ENCODE measurements at regions not wholly inside any gene's neighbourhood (a gene's known extent, or its start where the extent isn't known, plus 50 kb on each side); places are given as distances from the start of the nearest gene placed in this dataset.

GRCh38 chr4:126564283-126564854 is 1068.4 kb upstream of the INTU start:
- H3K9ac ChIP-seq (ENCODE audit: insufficient read length, low read depth), result no peak overlapping the region
- H3K9me3 ChIP-seq (ENCODE audit: insufficient read depth, low read length), result no peaks in the 10 kb centered on the region
- H3K27me3 ChIP-seq (ENCODE audit: insufficient read depth, insufficient read length), result no peaks in the 10 kb centered on the region
- DNase-seq (ENCODE audit: low read depth, low spot score), result no peak
- no peaks in the 10 kb centered on the region for H3K36me3 ChIP-seq (ENCODE audit: insufficient read depth, insufficient read length, low read length)
- H3K4me1 ChIP-seq (ENCODE audit: insufficient read depth, insufficient read length), result no peaks in the 10 kb centered on the region
- H3K4me3 ChIP-seq (ENCODE audit: insufficient read length, low read depth), result no peak overlapping the region
- TF ChIP-seq SUZ12 (IDR thresholded peaks at IDR 0.05; ENCODE audit: extremely low read depth, insufficient read depth, insufficient read length), result no peak
- no peak for TF ChIP-seq YY1 (IDR thresholded peaks at IDR 0.05; ENCODE audit: insufficient read depth, insufficient read length)
- no peak for TF ChIP-seq ZNF274 (IDR thresholded peaks at IDR 0.05; ENCODE audit: low read depth, low read length)

- no peak overlapping the region for H3K4me3 ChIP-seq (ENCODE audit: insufficient read length, low read depth)
- H3K9me3 ChIP-seq (ENCODE audit: insufficient read depth, low read length), result no peaks in the 10 kb centered on the region
- H3K4me1 ChIP-seq (ENCODE audit: insufficient read depth, insufficient read length), result no peaks in the 10 kb centered on the region
- H3K36me3 ChIP-seq (ENCODE audit: insufficient read depth, insufficient read length, low read length), result no peaks in the 10 kb centered on the region
- TF ChIP-seq YY1 (IDR thresholded peaks at IDR 0.05; ENCODE audit: insufficient read depth, insufficient read length), result no peak
- no peak for TF ChIP-seq ZNF274 (IDR thresholded peaks at IDR 0.05; ENCODE audit: low read depth, low read length)
- TF ChIP-seq SUZ12 (IDR thresholded peaks at IDR 0.05; ENCODE audit: extremely low read depth, insufficient read depth, insufficient read length), result no peak
- H3K9ac ChIP-seq (ENCODE audit: insufficient read length, low read depth), result no peak overlapping the region
- no peaks in the 10 kb centered on the region for H3K27me3 ChIP-seq (ENCODE audit: insufficient read depth, insufficient read length)
- no peak for DNase-seq (ENCODE audit: low read depth, low spot score)
Measured at GRCh38 chr4:126568652-126569570, 1063.8 kb upstream of the INTU start.

- H3K9ac ChIP-seq (ENCODE audit: insufficient read length, low read depth), result no peak overlapping the region
- no peaks in the 10 kb centered on the region for H3K27me3 ChIP-seq (ENCODE audit: insufficient read depth, insufficient read length)
- H3K36me3 ChIP-seq (ENCODE audit: insufficient read depth, insufficient read length, low read length), result no peaks in the 10 kb centered on the region
- no peak for DNase-seq (ENCODE audit: low read depth, low spot score)
- no peaks in the 10 kb centered on the region for H3K4me1 ChIP-seq (ENCODE audit: insufficient read depth, insufficient read length)
- no peaks in the 10 kb centered on the region for H3K9me3 ChIP-seq (ENCODE audit: insufficient read depth, low read length)
- TF ChIP-seq YY1 (IDR thresholded peaks at IDR 0.05; ENCODE audit: insufficient read depth, insufficient read length) (no peak), SUZ12 (IDR thresholded peaks at IDR 0.05; ENCODE audit: extremely low read depth, insufficient read depth, insufficient read length) (no peak), ZNF274 (IDR thresholded peaks at IDR 0.05; ENCODE audit: low read depth, low read length) (no peak)
- no peak overlapping the region for H3K4me3 ChIP-seq (ENCODE audit: insufficient read length, low read depth)
Measured at GRCh38 chr4:126572264-126572663, 1060.5 kb upstream of the INTU start.

- DNase-seq (ENCODE audit: low read depth, low spot score), result no peak
- Histone ChIP-seq H3K27me3 (ENCODE audit: insufficient read depth, insufficient read length) (no peaks in the 10 kb centered on the region), H3K9me3 (ENCODE audit: insufficient read depth, low read length) (no peaks in the 10 kb centered on the region), H3K4me1 (ENCODE audit: insufficient read depth, insufficient read length) (no peaks in the 10 kb centered on the region), H3K36me3 (ENCODE audit: insufficient read depth, insufficient read length, low read length) (no peaks in the 10 kb centered on the region), H3K4me3 (ENCODE audit: insufficient read length, low read depth) (no peak overlapping the region), H3K9ac (ENCODE audit: insufficient read length, low read depth) (no peak overlapping the region)
- TF ChIP-seq ZNF274 (IDR thresholded peaks at IDR 0.05; ENCODE audit: low read depth, low read length) (no peak), YY1 (IDR thresholded peaks at IDR 0.05; ENCODE audit: insufficient read depth, insufficient read length) (no peak), SUZ12 (IDR thresholded peaks at IDR 0.05; ENCODE audit: extremely low read depth, insufficient read depth, insufficient read length) (no peak)
Measured at GRCh38 chr4:126582737-126583136, 1050.0 kb upstream of the INTU start.

- TF ChIP-seq YY1 (IDR thresholded peaks at IDR 0.05; ENCODE audit: insufficient read depth, insufficient read length) (no peak), SUZ12 (IDR thresholded peaks at IDR 0.05; ENCODE audit: extremely low read depth, insufficient read depth, insufficient read length) (no peak), ZNF274 (IDR thresholded peaks at IDR 0.05; ENCODE audit: low read depth, low read length) (no peak)
- no peak overlapping the region for H3K9ac ChIP-seq (ENCODE audit: insufficient read length, low read depth)
- H3K36me3 ChIP-seq (ENCODE audit: insufficient read depth, insufficient read length, low read length), result no peaks in the 10 kb centered on the region
- H3K27me3 ChIP-seq (ENCODE audit: insufficient read depth, insufficient read length), result no peaks in the 10 kb centered on the region
- H3K4me3 ChIP-seq (ENCODE audit: insufficient read length, low read depth), result no peak overlapping the region
- H3K4me1 ChIP-seq (ENCODE audit: insufficient read depth, insufficient read length), result no peaks in the 10 kb centered on the region
- H3K9me3 ChIP-seq (ENCODE audit: insufficient read depth, low read length), result no peaks in the 10 kb centered on the region
- DNase-seq (ENCODE audit: low read depth, low spot score), result peak; percentile 36
Measured at GRCh38 chr4:126583509-126583908, 1049.2 kb upstream of the INTU start.

GRCh38 chr4:126591583-126591982 is 1041.2 kb upstream of the INTU start:
- no peaks in the 10 kb centered on the region for H3K4me1 ChIP-seq (ENCODE audit: insufficient read depth, insufficient read length)
- TF ChIP-seq SUZ12 (IDR thresholded peaks at IDR 0.05; ENCODE audit: extremely low read depth, insufficient read depth, insufficient read length) (no peak), YY1 (IDR thresholded peaks at IDR 0.05; ENCODE audit: insufficient read depth, insufficient read length) (no peak), ZNF274 (IDR thresholded peaks at IDR 0.05; ENCODE audit: low read depth, low read length) (no peak)
- DNase-seq (ENCODE audit: low read depth, low spot score), result no peak
- no peaks in the 10 kb centered on the region for H3K9me3 ChIP-seq (ENCODE audit: insufficient read depth, low read length)
- no peaks in the 10 kb centered on the region for H3K36me3 ChIP-seq (ENCODE audit: insufficient read depth, insufficient read length, low read length)
- no peak overlapping the region for H3K9ac ChIP-seq (ENCODE audit: insufficient read length, low read depth)
- no peaks in the 10 kb centered on the region for H3K27me3 ChIP-seq (ENCODE audit: insufficient read depth, insufficient read length)
- no peak overlapping the region for H3K4me3 ChIP-seq (ENCODE audit: insufficient read length, low read depth)

GRCh38 chr4:126592088-126592487 is 1040.7 kb upstream of the INTU start:
- DNase-seq (ENCODE audit: low read depth, low spot score), result no peak
- Histone ChIP-seq H3K36me3 (ENCODE audit: insufficient read depth, insufficient read length, low read length) (no peaks in the 10 kb centered on the region), H3K9ac (ENCODE audit: insufficient read length, low read depth) (no peak overlapping the region), H3K4me3 (ENCODE audit: insufficient read length, low read depth) (no peak overlapping the region), H3K4me1 (ENCODE audit: insufficient read depth, insufficient read length) (no peaks in the 10 kb centered on the region), H3K27me3 (ENCODE audit: insufficient read depth, insufficient read length) (no peaks in the 10 kb centered on the region), H3K9me3 (ENCODE audit: insufficient read depth, low read length) (no peaks in the 10 kb centered on the region)
- no peak for TF ChIP-seq YY1 (IDR thresholded peaks at IDR 0.05; ENCODE audit: insufficient read depth, insufficient read length)
- no peak for TF ChIP-seq ZNF274 (IDR thresholded peaks at IDR 0.05; ENCODE audit: low read depth, low read length)
- TF ChIP-seq SUZ12 (IDR thresholded peaks at IDR 0.05; ENCODE audit: extremely low read depth, insufficient read depth, insufficient read length), result no peak
